ENCODE measurements at regions not wholly inside any gene's neighbourhood (a gene's known extent, or its start where the extent isn't known, plus 50 kb on each side); places are given as distances from the start of the nearest gene placed in this dataset.

DNA sequence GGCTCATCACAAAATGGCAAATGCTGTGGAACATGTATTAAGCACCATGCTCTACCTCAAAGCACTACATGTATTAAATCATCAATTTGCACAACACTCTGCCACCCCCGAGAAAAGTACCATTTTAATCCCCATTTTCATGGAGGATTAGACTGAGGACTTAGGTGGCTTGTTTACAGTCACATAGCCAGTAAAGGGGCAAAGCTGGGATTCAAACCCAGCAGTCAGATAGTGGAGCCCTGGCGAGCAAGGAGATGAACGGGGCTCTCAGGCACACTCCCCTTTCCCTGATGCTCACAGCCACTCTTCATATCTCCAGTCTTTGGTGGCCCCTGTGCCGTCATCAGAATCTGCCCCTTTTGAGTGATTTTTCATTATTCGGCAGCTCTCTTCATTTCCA, 262.9 kb downstream of the DIRAS2 start:
- DNase-seq = no peak
- 73 to 76% methylated on average over 5 of the region's 5 CpGs for WGBS, 2 donors
- Histone ChIP-seq H3K4me1 (no peaks in the 10 kb centered on the region), H3K4me3 (no peak overlapping the region), H3K36me3 (no peaks in the 10 kb centered on the region), H3K9me3 (no peaks in the 10 kb centered on the region), H3K27me3 (peaks cover 0 to 16% (median 4%) of the 10 kb centered on the region in 7 donors), H3K27ac (no peak overlapping the region)
- no peak for ATAC-seq
- TF ChIP-seq, protein P1, sequence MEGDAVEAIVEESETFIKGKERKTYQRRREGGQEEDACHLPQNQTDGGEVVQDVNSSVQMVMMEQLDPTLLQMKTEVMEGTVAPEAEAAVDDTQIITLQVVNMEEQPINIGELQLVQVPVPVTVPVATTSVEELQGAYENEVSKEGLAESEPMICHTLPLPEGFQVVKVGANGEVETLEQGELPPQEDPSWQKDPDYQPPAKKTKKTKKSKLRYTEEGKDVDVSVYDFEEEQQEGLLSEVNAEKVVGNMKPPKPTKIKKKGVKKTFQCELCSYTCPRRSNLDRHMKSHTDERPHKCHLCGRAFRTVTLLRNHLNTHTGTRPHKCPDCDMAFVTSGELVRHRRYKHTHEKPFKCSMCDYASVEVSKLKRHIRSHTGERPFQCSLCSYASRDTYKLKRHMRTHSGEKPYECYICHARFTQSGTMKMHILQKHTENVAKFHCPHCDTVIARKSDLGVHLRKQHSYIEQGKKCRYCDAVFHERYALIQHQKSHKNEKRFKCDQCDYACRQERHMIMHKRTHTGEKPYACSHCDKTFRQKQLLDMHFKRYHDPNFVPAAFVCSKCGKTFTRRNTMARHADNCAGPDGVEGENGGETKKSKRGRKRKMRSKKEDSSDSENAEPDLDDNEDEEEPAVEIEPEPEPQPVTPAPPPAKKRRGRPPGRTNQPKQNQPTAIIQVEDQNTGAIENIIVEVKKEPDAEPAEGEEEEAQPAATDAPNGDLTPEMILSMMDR (IDR thresholded peaks at IDR 0.05) = no peak
- intact Hi-C loops (cut with DNase I) = no loop called here

DNA sequence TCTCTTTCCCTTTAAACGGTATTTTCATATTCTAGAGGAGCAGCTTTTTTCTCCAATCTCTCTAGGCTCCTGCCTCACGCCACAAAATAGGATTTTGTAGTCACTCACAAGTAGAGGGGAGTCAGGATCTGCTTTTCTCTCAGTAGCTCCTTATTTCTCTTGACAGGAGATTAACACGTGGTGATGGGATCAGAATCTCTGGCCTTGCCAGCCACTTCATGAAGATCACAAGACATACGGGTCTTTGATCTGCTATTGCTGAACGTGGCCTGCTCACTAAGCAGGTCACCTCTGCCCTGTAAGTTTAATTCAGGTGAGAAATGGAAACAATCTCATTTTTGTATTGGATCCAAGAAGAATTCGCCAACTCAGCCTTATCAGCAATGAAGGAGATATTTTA, 257.5 kb downstream of the DIRAS2 start:
- DNase-seq = no peak
- Histone ChIP-seq H3K36me3 (no peaks in the 10 kb centered on the region), H3K27ac (no peak overlapping the region), H3K4me3 (no peak overlapping the region), H3K27me3 (peaks cover 0 to 11% (median 4%) of the 10 kb centered on the region in 7 donors), H3K9me3 (peaks cover 0 to 2% (median 0%) of the 10 kb centered on the region in 11 donors), H3K4me1 (no peaks in the 10 kb centered on the region)
- intact Hi-C loops (cut with DNase I) = no loop called here
- TF ChIP-seq, protein P1 (IDR thresholded peaks at IDR 0.05) = no peak
- no peak for ATAC-seq
- 29 to 36% methylated on average over 6 of the region's 6 CpGs for WGBS, 2 donors

DNA sequence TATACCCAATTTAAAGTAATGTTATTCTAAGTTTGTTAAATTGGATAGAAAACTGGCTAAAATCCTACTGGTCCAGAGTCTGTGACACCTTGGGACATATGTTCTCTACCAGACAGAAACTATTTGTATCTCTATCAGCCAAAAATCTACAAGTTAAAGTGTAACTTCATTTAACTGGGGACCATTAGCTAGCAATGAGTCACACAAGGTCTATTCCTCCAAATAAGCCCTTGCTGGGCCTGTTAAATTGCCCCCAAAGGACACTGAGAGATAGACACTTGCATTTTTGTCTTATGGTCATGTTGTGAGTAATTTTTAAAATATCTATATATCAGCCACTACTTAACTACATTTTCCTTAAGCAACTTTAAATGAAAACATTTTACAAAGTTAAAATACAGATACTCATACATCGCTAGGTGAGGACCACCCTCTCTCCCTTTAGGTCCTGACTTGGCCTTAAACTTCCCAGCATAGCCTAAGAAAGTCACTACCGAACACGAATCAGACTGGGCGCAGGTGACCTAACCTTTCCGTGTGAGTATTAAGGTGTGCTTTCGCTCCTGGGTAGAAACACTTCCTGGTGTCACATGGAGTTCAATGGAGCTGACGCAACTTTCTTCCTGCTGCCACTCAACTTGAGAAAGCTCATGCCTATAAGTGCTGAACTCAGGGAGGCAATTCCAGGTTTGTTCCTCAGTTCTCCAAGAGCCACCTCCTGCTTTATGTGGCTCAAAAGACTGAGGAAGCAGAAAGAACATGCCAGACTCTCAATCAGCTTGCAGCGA, 249.1 kb downstream of the DIRAS2 start:
- Histone ChIP-seq H3K36me3 (no peaks in the 10 kb centered on the region), H3K27me3 (peaks cover 0 to 5% (median 0%) of the 10 kb centered on the region in 7 donors), H3K9me3 (no peaks in the 10 kb centered on the region), H3K27ac (no peak overlapping the region), H3K4me3 (no peak overlapping the region), H3K4me1 (no peaks in the 10 kb centered on the region)
- intact Hi-C loops (cut with DNase I) = loop anchor here in 1 of 10 donors (10.0 kb wide), 1 partner anchor 1281 kb away; no protein-coding TSS in a partner anchor
- ATAC-seq (no peak), DNase-seq (no peak)
- WGBS, 2 donors = 92 to 93% methylated on average over 8 of the region's 8 CpGs
- TF ChIP-seq, protein P1 (IDR thresholded peaks at IDR 0.05) = no peak

DNA sequence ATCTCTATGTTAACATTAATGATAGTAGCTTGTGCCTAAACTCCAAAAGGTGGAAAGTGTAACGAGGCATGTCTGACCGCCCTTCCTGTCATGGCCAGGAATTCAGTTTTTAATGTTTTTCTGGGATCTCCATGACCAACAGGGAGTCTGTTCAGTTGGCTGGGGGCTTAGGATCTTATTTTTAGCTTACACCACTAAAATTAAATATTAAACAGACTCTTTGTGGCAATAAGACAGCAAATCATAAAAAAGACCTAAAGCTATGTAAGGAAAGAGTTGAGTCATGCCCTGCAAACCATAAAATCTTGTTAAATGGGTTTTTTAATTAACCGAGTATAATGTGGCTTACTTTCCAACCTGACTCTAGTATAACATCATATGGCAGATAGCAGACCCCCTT, 247.8 kb downstream of the DIRAS2 start:
- ATAC-seq (no peak), DNase-seq (no peak)
- peaks cover 0 to 5% (median 0%) of the 10 kb centered on the region in 7 donors for H3K27me3 ChIP-seq
- no peaks in the 10 kb centered on the region for H3K9me3 ChIP-seq
- TF ChIP-seq, protein P1 (IDR thresholded peaks at IDR 0.05) = no peak
- H3K36me3 ChIP-seq = no peaks in the 10 kb centered on the region
- intact Hi-C loops (cut with DNase I) = loop anchor here in 1 of 10 donors (10.0 kb wide), 1 partner anchor 1280 kb away; no protein-coding TSS in a partner anchor
- no peak overlapping the region for H3K4me3 ChIP-seq
- no peaks in the 10 kb centered on the region for H3K4me1 ChIP-seq
- H3K27ac ChIP-seq = no peak overlapping the region
- WGBS, 2 donors = 53 to 59% methylated on average over 3 of the region's 3 CpGs
